ENCODE measurements at regions not wholly inside any gene's neighbourhood (a gene's known extent, or its start where the extent isn't known, plus 50 kb on each side); places are given as distances from the start of the nearest gene placed in this dataset.

DNA sequence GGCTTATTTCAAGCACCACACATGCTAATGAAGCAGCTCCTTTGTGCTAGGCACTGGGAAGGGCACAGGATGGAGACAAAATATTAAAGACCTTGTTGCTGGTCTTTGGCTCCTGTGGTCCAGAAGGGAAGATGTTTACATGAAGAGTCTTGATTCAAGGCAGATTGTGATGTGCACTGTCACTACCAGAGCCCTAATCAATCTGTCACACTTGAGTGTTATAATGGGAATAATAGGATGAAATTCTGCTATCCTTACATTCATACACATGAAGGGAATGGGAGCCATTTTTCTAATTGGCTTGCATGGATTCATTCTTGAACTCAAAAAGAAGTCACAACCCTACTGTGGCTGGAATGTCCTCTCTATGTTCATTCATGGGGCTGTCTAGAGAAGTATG is 203.0 kb downstream of the SEC61B start:
- H3K79me2 ChIP-seq (ENCODE audit: insufficient read depth, low read length), result no peaks in the 10 kb centered on the region
- H2BK120ac ChIP-seq (ENCODE audit: low read depth, low read length, poor library complexity, severe bottlenecking), result no peak overlapping the region
- no peak overlapping the region for H3K14ac ChIP-seq (ENCODE audit: insufficient read depth, low read length)
- H2BK15ac ChIP-seq (ENCODE audit: low read depth, low read length), result no peak overlapping the region
- TF ChIP-seq, protein P1, sequence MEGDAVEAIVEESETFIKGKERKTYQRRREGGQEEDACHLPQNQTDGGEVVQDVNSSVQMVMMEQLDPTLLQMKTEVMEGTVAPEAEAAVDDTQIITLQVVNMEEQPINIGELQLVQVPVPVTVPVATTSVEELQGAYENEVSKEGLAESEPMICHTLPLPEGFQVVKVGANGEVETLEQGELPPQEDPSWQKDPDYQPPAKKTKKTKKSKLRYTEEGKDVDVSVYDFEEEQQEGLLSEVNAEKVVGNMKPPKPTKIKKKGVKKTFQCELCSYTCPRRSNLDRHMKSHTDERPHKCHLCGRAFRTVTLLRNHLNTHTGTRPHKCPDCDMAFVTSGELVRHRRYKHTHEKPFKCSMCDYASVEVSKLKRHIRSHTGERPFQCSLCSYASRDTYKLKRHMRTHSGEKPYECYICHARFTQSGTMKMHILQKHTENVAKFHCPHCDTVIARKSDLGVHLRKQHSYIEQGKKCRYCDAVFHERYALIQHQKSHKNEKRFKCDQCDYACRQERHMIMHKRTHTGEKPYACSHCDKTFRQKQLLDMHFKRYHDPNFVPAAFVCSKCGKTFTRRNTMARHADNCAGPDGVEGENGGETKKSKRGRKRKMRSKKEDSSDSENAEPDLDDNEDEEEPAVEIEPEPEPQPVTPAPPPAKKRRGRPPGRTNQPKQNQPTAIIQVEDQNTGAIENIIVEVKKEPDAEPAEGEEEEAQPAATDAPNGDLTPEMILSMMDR (conservative IDR thresholded peaks at IDR 0.05), result no peak
- no peaks in the 10 kb centered on the region for H3K27me3 Mint-ChIP-seq (ENCODE audit: low read depth)
- no peak overlapping the region for H3K27ac ChIP-seq (ENCODE audit: insufficient read length, low read depth, low read length)
- no peaks in the 10 kb centered on the region for H3K9me3 ChIP-seq (ENCODE audit: control insufficient read depth, low read depth, low read length)
- H4K91ac ChIP-seq (ENCODE audit: insufficient read length, low read depth, low read length), result no peak overlapping the region
- no peak overlapping the region for H3T11ph ChIP-seq (ENCODE audit: low read length)
- H3K9ac ChIP-seq (ENCODE audit: extremely low read depth, insufficient read length, low read length), result no peak overlapping the region
- H4K20me1 ChIP-seq (ENCODE audit: control insufficient read depth, insufficient read depth, insufficient read length), result no peaks in the 10 kb centered on the region
- H3K56ac ChIP-seq (ENCODE audit: insufficient read length, low read depth, low read length), result no peak overlapping the region
- no peak overlapping the region for H3K4ac ChIP-seq (ENCODE audit: low read depth, low read length)
- no peak overlapping the region for H2AFZ ChIP-seq (ENCODE audit: low read length)
- H3K4me2 ChIP-seq (ENCODE audit: insufficient read depth, insufficient read length, low read length), result no peak overlapping the region
- H3K27me3 ChIP-seq (ENCODE audit: insufficient read depth, low read length), result no peaks in the 10 kb centered on the region
- no peaks in the 10 kb centered on the region for H3K4me1 ChIP-seq (ENCODE audit: insufficient read depth, low read length)
- H4K5ac ChIP-seq (ENCODE audit: insufficient read length, low read depth, low read length), result no peak overlapping the region
- H2BK20ac ChIP-seq (ENCODE audit: low read depth, low read length, poor library complexity, severe bottlenecking), result no peak overlapping the region
- no peak overlapping the region for H2BK12ac ChIP-seq (ENCODE audit: insufficient read length, low read depth, low read length)
- H3K27ac Mint-ChIP-seq, result no peak overlapping the region; a peak in 1 of 7 replicates
- H2AK5ac ChIP-seq (ENCODE audit: insufficient read length, low read length), result no peak overlapping the region
- H3K36me3 Mint-ChIP-seq (ENCODE audit: insufficient read depth in 1 of 3, low read depth in 3 of 3), result no peaks in the 10 kb centered on the region
- H4K8ac ChIP-seq (replicated peaks; ENCODE audit: insufficient read length, low read depth, low read length), result no peak overlapping the region
- H3K4me3 Mint-ChIP-seq, result no peak overlapping the region
- H3K23me2 ChIP-seq (ENCODE audit: insufficient read length, low read depth, low read length, poor library complexity, severe bottlenecking), result no peaks in the 10 kb centered on the region
- no peak overlapping the region for H3K23ac ChIP-seq (ENCODE audit: insufficient read length, low read depth, low read length)
- H3K9me3 Mint-ChIP-seq, result peaks cover 0 to 3% of the 10 kb centered on the region in 2 experiments; a peak in 2 of 5 replicates
- peaks cover 0 to 4% of the 10 kb centered on the region in 2 experiments; a peak in 1 of 4 replicates for H3K4me1 Mint-ChIP-seq
- no peak for DNase-seq
- H3K18ac ChIP-seq (ENCODE audit: insufficient read length, low read depth, low read length), result no peak overlapping the region
- no peaks in the 10 kb centered on the region for H3K79me1 ChIP-seq (ENCODE audit: insufficient read depth, low read depth, low read length, poor library complexity, severe bottlenecking)
- no peak overlapping the region for H2BK5ac ChIP-seq (ENCODE audit: insufficient read length, low read length)
